ENCODE measurements at regions not wholly inside any gene's neighbourhood (a gene's known extent, or its start where the extent isn't known, plus 50 kb on each side); places are given as distances from the start of the nearest gene placed in this dataset.

DNA sequence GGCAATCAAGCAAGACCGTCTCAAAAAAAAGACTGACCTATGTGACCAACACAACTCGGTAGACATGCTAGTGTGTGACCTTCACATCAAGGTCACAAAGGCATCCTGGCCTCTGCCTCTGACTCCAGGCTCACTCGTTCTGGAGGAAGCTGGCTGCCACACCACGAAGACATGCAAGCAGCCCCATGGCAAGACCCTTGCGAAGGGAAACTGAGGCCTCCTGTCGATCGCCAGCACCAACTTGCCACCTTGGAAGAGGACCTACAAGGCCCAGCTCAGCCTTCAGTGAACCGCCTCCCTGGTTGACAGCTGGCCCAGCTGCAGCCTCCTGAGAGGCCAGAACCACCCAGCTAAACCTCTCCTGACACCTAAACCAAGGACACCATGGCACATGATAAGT is 79.3 kb upstream of the ASAP2 start:
- TF ChIP-seq, protein P1, sequence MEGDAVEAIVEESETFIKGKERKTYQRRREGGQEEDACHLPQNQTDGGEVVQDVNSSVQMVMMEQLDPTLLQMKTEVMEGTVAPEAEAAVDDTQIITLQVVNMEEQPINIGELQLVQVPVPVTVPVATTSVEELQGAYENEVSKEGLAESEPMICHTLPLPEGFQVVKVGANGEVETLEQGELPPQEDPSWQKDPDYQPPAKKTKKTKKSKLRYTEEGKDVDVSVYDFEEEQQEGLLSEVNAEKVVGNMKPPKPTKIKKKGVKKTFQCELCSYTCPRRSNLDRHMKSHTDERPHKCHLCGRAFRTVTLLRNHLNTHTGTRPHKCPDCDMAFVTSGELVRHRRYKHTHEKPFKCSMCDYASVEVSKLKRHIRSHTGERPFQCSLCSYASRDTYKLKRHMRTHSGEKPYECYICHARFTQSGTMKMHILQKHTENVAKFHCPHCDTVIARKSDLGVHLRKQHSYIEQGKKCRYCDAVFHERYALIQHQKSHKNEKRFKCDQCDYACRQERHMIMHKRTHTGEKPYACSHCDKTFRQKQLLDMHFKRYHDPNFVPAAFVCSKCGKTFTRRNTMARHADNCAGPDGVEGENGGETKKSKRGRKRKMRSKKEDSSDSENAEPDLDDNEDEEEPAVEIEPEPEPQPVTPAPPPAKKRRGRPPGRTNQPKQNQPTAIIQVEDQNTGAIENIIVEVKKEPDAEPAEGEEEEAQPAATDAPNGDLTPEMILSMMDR (IDR thresholded peaks at IDR 0.05), result no peak

- TF ChIP-seq, protein P1 (IDR thresholded peaks at IDR 0.05), result no peak
These were observed 80.1 kb upstream of the ASAP2 start for GRCh38 chr2:9126540-9126939.

DNA sequence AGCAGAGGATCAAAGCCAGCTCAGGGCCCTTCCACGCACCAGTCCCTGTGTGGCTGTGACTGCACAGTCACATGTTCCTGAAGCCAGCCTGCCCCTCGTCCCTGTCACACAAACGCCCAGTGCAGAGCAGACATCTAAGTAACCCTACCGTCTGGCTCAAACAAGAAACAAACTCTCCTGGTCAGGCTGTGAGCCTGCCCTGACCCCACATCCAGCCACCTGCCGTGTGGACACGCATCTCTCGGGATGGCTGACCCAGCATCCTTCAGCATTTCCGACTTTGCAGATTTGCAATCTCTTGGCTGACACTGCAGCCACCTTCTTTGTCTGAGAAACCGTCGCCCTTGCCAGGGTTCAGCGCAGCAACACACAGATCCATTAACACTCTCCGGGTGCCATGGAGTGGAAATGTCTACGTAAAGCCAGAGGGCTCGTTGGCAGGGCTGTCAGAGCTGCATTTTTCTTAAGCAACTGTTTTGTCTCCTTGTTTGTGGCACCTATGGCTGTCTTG is 82.3 kb upstream of the ASAP2 start:
- TF ChIP-seq, protein P1 (IDR thresholded peaks at IDR 0.05), result no peak

DNA sequence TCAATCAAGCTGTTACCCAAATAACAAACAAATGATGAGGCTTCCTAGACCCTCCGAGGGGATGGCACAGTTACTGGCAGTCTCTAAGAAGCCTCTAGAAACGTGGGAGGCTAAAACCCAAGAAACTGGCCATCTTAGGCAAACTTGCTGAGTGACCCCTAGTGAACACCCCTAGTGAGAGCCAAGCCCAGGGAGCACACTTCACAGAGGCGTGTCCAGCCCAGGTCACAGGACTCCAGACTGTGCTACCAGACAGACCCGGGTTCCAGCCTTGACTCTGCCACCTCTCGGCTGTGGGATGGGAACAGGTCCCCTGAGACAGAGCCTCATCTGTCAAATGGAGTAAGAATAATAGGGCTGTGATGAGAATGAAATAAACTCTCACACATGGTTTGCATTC is 83.5 kb upstream of the ASAP2 start:
- TF ChIP-seq, protein P1 (IDR thresholded peaks at IDR 0.05), result no peak

GRCh38 chr2:9122367-9122766 is 84.2 kb upstream of the ASAP2 start:
- TF ChIP-seq, protein P1 (IDR thresholded peaks at IDR 0.05), result no peak

- TF ChIP-seq, protein P1 (IDR thresholded peaks at IDR 0.05), result no peak
These were observed 88.1 kb upstream of the ASAP2 start for GRCh38 chr2:9118383-9118960.

- TF ChIP-seq, protein P1 (IDR thresholded peaks at IDR 0.05), result no peak
These were observed 91.4 kb upstream of the ASAP2 start for GRCh38 chr2:9115229-9115628.

DNA sequence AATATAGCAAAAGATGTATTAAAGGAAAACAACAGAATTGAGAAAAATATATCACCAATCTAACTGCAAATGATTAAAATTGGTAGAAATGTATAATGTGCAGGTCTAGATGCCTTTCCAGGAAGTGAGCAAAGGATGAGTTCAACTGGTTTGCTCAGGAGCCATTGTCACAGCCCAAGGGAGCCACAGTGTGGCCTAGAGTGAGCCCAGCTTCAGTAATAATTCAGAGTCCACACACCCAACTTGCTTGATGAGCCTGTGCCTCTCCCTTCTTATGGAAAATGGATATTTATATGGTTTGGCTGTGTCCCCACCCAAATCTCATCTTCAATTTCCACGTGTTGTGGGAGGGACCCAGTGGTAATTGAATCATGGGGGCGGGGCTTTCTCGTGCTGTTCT is 92.2 kb upstream of the ASAP2 start:
- TF ChIP-seq, protein P1 (IDR thresholded peaks at IDR 0.05), result peak; percentile 39; the same call in 1 of the 2 replicates

Measured in LNCAP (cell line).